Thymus (tissue), 11 donors: ENCODE measurements at regions not wholly inside any gene's neighbourhood (a gene's known extent, or its start where the extent isn't known, plus 50 kb on each side); places are given as distances from the start of the nearest gene placed in this dataset.

Source experiments
- DNase-seq, 9 donors: peaks; one replicate each; pipeline ENCODE4 v3.0.0-alpha.2; 2013; ENCODE audit warnings: low spot score in 9 of 9, low read depth in 6 of 9, missing footprints in 1 of 9
- H3K27ac ChIP-seq, 2 donors: one replicate each; pipeline ENCODE4 v1.5.1; 2013; ENCODE audit warnings: control low read depth in 1 of 2, low read depth in 1 of 2, low read length in 1 of 2, mild to moderate bottlenecking in 1 of 2, moderate library complexity in 1 of 2
- H3K27me3 ChIP-seq, 2 donors: one replicate each; pipeline ENCODE4 v1.5.1; 2013; ENCODE audit warnings: low read length in 1 of 2; ENCODE audit not compliant: control insufficient read depth in 2 of 2, insufficient read depth in 1 of 2
- H3K36me3 ChIP-seq, 2 donors: one replicate each; pipeline ENCODE4 v1.5.1; 2013; ENCODE audit warnings: low read length in 1 of 2, mild to moderate bottlenecking in 1 of 2, moderate library complexity in 1 of 2; ENCODE audit not compliant: control insufficient read depth in 2 of 2, insufficient read depth in 2 of 2
- H3K4me1 ChIP-seq, 2 donors: one replicate each; pipeline ENCODE4 v1.5.1; 2013; ENCODE audit warnings: low read length in 2 of 2; ENCODE audit not compliant: control insufficient read depth in 2 of 2, insufficient read depth in 2 of 2
- H3K4me3 ChIP-seq, 2 donors: one replicate each; pipeline ENCODE4 v1.5.1; 2013; ENCODE audit warnings: low read length in 2 of 2, control low read depth in 1 of 2, mild to moderate bottlenecking in 1 of 2
- H3K9me3 ChIP-seq, 2 donors: one replicate each; pipeline ENCODE4 v1.5.1; 2013; ENCODE audit warnings: low read length in 1 of 2, mild to moderate bottlenecking in 1 of 2; ENCODE audit not compliant: control insufficient read depth in 2 of 2, insufficient read depth in 1 of 2
- WGBS: extraction: QIAGEN DNeasy Blood & Tissue Kit; methylation state at CpG from one replicate; pipeline ENCODE4 v1.1.7; 2013; 5-methylcytosine and 5-hydroxymethylcytosine counted together
- donor health status: healthy.

- no peak for DNase-seq
- Histone ChIP-seq H3K9me3 (no peaks in the 10 kb centered on the region), H3K4me3 (no peak overlapping the region), H3K36me3 (no peaks in the 10 kb centered on the region), H3K27ac (no peak overlapping the region), H3K4me1 (no peaks in the 10 kb centered on the region), H3K27me3 (peaks cover 0 to 25% of the 10 kb centered on the region in 2 donors)
- 60% methylated on average over 22 of the region's 22 CpGs for WGBS
Observed at GRCh38 chr11:119788911-119789560, 60.0 kb upstream of the NECTIN1 start.

GRCh38 chr11:119788096-119788883 lies 59.3 kb upstream of the NECTIN1 start:
- DNase-seq = no peak
- H3K9me3 ChIP-seq = peaks cover 0 to 3% of the 10 kb centered on the region in 2 donors
- no peak overlapping the region for H3K4me3 ChIP-seq
- no peaks in the 10 kb centered on the region for H3K36me3 ChIP-seq
- H3K4me1 ChIP-seq = no peaks in the 10 kb centered on the region
- H3K27me3 ChIP-seq = peaks cover 0 to 28% of the 10 kb centered on the region in 2 donors
- no peak overlapping the region for H3K27ac ChIP-seq
- WGBS = 76% methylated on average over 12 of the region's 12 CpGs

- no peaks in the 10 kb centered on the region for H3K36me3 ChIP-seq
- H3K27me3 ChIP-seq = peaks cover 0 to 35% of the 10 kb centered on the region in 2 donors
- DNase-seq = no peak
- 71% methylated on average over 6 of the region's 6 CpGs for WGBS
- H3K27ac ChIP-seq = no peak overlapping the region
- H3K4me1 ChIP-seq = no peaks in the 10 kb centered on the region
- peaks cover 0 to 4% of the 10 kb centered on the region in 2 donors for H3K9me3 ChIP-seq
- no peak overlapping the region for H3K4me3 ChIP-seq
Observed at GRCh38 chr11:119787074-119787461, 58.1 kb upstream of the NECTIN1 start.

GRCh38 chr11:119786431-119787073 lies 57.6 kb upstream of the NECTIN1 start:
- H3K36me3 ChIP-seq = no peaks in the 10 kb centered on the region
- DNase-seq = no peak
- no peaks in the 10 kb centered on the region for H3K4me1 ChIP-seq
- no peak overlapping the region for H3K4me3 ChIP-seq
- peaks cover 0 to 4% of the 10 kb centered on the region in 2 donors for H3K9me3 ChIP-seq
- H3K27ac ChIP-seq = no peak overlapping the region
- peaks cover 0 to 36% of the 10 kb centered on the region in 2 donors for H3K27me3 ChIP-seq
- WGBS = 91% methylated on average over 10 of the region's 10 CpGs

- peaks cover 0 to 4% of the 10 kb centered on the region in 2 donors for H3K9me3 ChIP-seq
- no peaks in the 10 kb centered on the region for H3K4me1 ChIP-seq
- peaks cover 0 to 28% of the 10 kb centered on the region in 2 donors for H3K27me3 ChIP-seq
- no peak for DNase-seq
- no peak overlapping the region for H3K4me3 ChIP-seq
- WGBS = 61% methylated on average over 2 of the region's 2 CpGs
- H3K27ac ChIP-seq = no peak overlapping the region
- no peaks in the 10 kb centered on the region for H3K36me3 ChIP-seq
Observed at GRCh38 chr11:119785131-119785530, 56.1 kb upstream of the NECTIN1 start.

- no peaks in the 10 kb centered on the region for H3K4me1 ChIP-seq
- H3K27me3 ChIP-seq = peaks cover 0 to 24% of the 10 kb centered on the region in 2 donors
- no peak overlapping the region for H3K27ac ChIP-seq
- H3K4me3 ChIP-seq = no peak overlapping the region
- 83% methylated on average over 6 of the region's 6 CpGs for WGBS
- H3K36me3 ChIP-seq = no peaks in the 10 kb centered on the region
- H3K9me3 ChIP-seq = peaks cover 0 to 4% of the 10 kb centered on the region in 2 donors
- DNase-seq = no peak
Observed at GRCh38 chr11:119784421-119784820, 55.4 kb upstream of the NECTIN1 start.

GRCh38 chr11:119783466-119784400 lies 54.7 kb upstream of the NECTIN1 start:
- WGBS = 92% methylated on average over 8 of the region's 8 CpGs
- H3K36me3 ChIP-seq = no peaks in the 10 kb centered on the region
- H3K4me3 ChIP-seq = no peak overlapping the region
- H3K27me3 ChIP-seq = peaks cover 0 to 19% of the 10 kb centered on the region in 2 donors
- H3K9me3 ChIP-seq = peaks cover 0 to 4% of the 10 kb centered on the region in 2 donors
- DNase-seq = no peak
- H3K4me1 ChIP-seq = no peaks in the 10 kb centered on the region
- no peak overlapping the region for H3K27ac ChIP-seq

- no peaks in the 10 kb centered on the region for H3K4me1 ChIP-seq
- H3K27me3 ChIP-seq = peaks cover 0 to 19% of the 10 kb centered on the region in 2 donors
- H3K4me3 ChIP-seq = no peak overlapping the region
- no peaks in the 10 kb centered on the region for H3K36me3 ChIP-seq
- H3K27ac ChIP-seq = no peak overlapping the region
- no peak for DNase-seq
- H3K9me3 ChIP-seq = peaks cover 0 to 4% of the 10 kb centered on the region in 2 donors
- WGBS = 54% methylated on average over 6 of the region's 6 CpGs
Observed at GRCh38 chr11:119782739-119783072, 53.7 kb upstream of the NECTIN1 start.
